Panc1 (cell line): ENCODE measurements at regions not wholly inside any gene's neighbourhood (a gene's known extent, or its start where the extent isn't known, plus 50 kb on each side); places are given as distances from the start of the nearest gene placed in this dataset.

Source experiments
- CTCF ChIP-seq: fragments of 450-650 bp; IDR thresholded peaks from 2 replicates; pipeline ENCODE4 v1.5.1; 2017; ENCODE audit warnings: mild to moderate bottlenecking
- POLR2AphosphoS5 ChIP-seq: IDR thresholded peaks from 2 replicates; pipeline ENCODE4 v1.6.1; 2012; ENCODE audit warnings: mild to moderate bottlenecking, low read depth, low read length, moderate library complexity
- REST ChIP-seq, 2 experiments: IDR thresholded peaks; 2 replicates each; pipeline ENCODE4 v1.6.1; 2011 to 2012; ENCODE audit warnings: low read depth in 2 of 2, control low read depth in 1 of 2, low read length in 1 of 2, mild to moderate bottlenecking in 1 of 2, moderate library complexity in 1 of 2; ENCODE audit not compliant: insufficient read depth in 1 of 2
- SIN3A ChIP-seq: IDR thresholded peaks from 2 replicates; pipeline ENCODE4 v1.6.1; 2012; ENCODE audit warnings: low read depth, mild to moderate bottlenecking, low read length, moderate library complexity, borderline replicate concordance; ENCODE audit not compliant: insufficient read depth
- TCF7L2 ChIP-seq: IDR thresholded peaks from 2 replicates; pipeline ENCODE4 v1.6.1; 2011; ENCODE audit warnings: mild to moderate bottlenecking, low read depth, low read length, inconsistent platforms

GRCh38 chr2:118459426-118459825, 371.2 kb downstream of the INSIG2 start:
- TF ChIP-seq CTCF (no peak), REST (IDR thresholded peaks at IDR 0.05; ENCODE audit: insufficient read depth in 1 of 2, low read depth in 2 of 2, low read length in 1 of 2) (no peak), POLR2AphosphoS5 (no peak), SIN3A (no peak), TCF7L2 (no peak)
